ENCODE measurements at regions not wholly inside any gene's neighbourhood (a gene's known extent, or its start where the extent isn't known, plus 50 kb on each side); places are given as distances from the start of the nearest gene placed in this dataset.

DNA sequence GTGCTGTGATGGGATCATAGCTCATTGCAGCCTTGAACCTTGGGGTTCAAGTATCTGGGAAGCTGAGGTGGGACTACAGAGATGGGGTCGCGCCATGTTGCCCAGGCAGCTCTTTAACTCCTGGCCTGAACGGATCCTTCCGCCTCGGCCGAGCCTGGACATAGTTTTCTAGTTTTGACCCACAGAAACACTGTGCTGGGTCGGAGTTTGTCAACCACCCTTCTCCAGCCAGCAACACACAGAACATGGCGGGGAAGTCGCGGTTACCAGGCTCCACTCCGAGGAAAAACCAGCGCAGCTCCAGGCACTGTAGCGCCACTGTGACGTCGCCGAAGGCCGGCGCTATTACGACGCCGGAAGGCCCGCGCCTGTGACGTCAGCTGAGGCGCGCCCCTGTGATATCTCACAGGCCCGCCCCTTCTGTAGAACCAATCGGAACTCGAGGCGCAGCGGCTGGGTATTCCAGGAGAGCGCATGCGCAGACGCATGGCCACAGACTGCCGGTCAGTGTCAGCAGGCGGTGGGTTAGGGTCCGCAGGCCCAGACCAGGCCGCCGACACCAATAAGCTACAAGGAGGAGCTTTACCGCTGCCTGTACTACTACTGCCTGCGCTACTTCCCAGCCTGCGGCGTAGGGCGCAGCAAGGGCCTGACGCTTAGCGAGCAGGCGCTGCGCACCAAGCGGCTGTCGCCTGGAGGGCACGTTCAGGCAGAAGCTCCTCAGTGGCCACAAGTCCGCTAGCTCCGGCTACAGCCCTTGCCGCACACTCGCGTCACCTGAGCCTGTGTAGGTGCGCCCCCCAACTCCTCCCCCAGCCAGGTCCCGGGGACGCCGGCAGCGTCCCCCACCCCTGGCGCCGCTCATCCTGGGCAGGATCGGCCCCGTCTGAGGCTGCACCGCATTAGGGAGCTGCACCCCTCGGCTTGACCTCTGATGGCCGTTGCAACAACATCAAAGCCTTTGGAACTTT is 135.2 kb upstream of the KCTD7 start:
- H3K4me3 ChIP-seq (ENCODE audit: low read depth, low read length) = peak overlapping the region; percentile 86
- peak; percentile 70 for TF ChIP-seq MYC (IDR thresholded peaks at IDR 0.05; ENCODE audit: low read depth, low read length)
- TF ChIP-seq POLR2A (IDR thresholded peaks at IDR 0.05; ENCODE audit: extremely low read depth, insufficient read length) = peak; percentile 98
- TF ChIP-seq CTCF (IDR thresholded peaks at IDR 0.05; ENCODE audit: low read depth, low read length) = no peak
- TF ChIP-seq MAX (IDR thresholded peaks at IDR 0.05; ENCODE audit: low read depth, low read length) = peak; percentile 76
- DNase-seq (ENCODE audit: low read depth) = peak; percentile 99

DNA sequence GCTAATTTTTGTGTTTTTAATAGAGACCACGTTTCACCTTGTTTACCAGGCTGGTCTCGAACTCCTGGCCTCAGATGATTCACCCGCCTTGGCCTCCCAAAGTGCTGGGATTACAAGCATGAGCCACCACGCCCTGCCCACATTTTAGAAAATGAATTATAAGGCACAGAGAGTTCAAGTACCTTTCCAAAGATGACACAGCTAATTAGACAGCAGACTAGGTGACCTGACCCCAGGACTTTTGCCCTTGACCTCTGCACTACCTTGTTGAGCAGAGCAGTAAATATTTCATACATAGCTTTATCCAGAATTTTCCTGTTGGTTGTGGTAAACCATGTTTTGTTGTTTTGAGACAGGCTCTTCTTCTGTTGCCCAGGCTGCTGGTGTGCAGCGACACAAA is 131.3 kb upstream of the KCTD7 start:
- no peak for DNase-seq (ENCODE audit: low read depth)
- H3K4me3 ChIP-seq (ENCODE audit: low read depth, low read length) = no peak overlapping the region
- TF ChIP-seq CTCF (IDR thresholded peaks at IDR 0.05; ENCODE audit: low read depth, low read length) (no peak), MYC (IDR thresholded peaks at IDR 0.05; ENCODE audit: low read depth, low read length) (no peak), POLR2A (IDR thresholded peaks at IDR 0.05; ENCODE audit: extremely low read depth, insufficient read length) (no peak), MAX (IDR thresholded peaks at IDR 0.05; ENCODE audit: low read depth, low read length) (no peak)

DNA sequence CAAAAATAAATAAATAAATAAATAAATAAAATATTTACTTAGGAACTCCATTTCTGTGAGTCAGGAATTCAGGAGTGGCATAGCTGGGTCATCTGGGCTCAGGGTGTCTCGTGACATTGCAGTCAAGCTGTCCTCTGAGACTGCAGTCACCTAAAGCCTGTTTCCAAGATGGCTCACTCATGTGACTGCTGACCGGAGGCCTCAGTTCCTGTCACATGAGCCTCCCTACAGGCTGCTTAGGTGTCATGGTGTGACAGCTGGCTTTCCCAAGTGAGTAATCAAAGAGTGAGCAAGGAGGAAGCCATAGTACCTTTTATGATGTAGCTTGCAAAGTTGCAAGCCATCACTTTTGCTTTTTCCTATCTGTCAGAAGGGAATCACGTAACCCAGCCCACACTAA is 128.6 kb upstream of the KCTD7 start:
- H3K4me3 ChIP-seq (ENCODE audit: low read depth, low read length) = no peak overlapping the region
- TF ChIP-seq CTCF (IDR thresholded peaks at IDR 0.05; ENCODE audit: low read depth, low read length) (no peak), MYC (IDR thresholded peaks at IDR 0.05; ENCODE audit: low read depth, low read length) (no peak), POLR2A (IDR thresholded peaks at IDR 0.05; ENCODE audit: extremely low read depth, insufficient read length) (no peak), MAX (IDR thresholded peaks at IDR 0.05; ENCODE audit: low read depth, low read length) (no peak)
- DNase-seq (ENCODE audit: low read depth) = no peak

DNA sequence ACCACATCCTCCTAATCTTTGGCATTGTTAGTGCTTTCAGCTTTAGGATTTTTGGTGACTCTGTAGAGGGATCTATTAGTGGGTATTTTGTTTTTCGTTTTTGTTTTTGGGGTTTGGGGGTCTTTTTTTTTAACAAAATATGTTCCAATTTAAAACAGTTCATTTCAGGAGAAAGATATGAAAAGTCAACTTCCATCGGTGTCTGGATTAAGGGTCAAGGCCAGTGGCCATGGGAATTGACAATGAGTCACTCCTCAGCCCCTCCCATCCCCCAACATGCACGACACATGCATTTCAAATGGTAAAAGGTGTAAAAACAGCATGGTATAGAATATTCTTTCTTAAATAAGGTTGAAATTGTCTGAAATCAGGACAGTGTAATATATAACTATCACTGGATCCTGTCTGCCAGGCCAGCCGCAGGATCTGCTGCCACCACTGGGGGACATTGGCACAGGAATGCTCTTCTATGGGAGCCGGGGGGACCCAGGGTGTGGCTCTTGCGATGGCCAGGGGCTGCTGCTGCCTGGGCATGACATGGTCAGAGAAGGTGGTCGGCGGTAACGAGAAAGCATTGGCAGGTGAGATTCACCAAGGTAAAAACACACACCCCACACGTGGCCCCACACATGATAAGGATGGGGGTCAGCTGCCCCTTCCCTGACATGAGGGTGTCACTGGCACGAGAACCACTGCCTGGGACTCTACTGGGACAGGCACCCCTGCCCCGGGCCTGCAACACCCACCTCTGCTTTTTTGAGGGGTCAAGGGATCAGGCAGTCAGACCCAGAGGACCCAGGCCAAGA is 126.2 kb upstream of the KCTD7 start:
- TF ChIP-seq POLR2A (IDR thresholded peaks at IDR 0.05; ENCODE audit: extremely low read depth, insufficient read length) = no peak
- TF ChIP-seq MYC (IDR thresholded peaks at IDR 0.05; ENCODE audit: low read depth, low read length) = no peak
- peak; percentile 19 for TF ChIP-seq CTCF (IDR thresholded peaks at IDR 0.05; ENCODE audit: low read depth, low read length)
- DNase-seq (ENCODE audit: low read depth) = no peak
- no peak overlapping the region for H3K4me3 ChIP-seq (ENCODE audit: low read depth, low read length)

- TF ChIP-seq MAX (IDR thresholded peaks at IDR 0.05; ENCODE audit: low read depth, low read length) = no peak
- TF ChIP-seq POLR2A (IDR thresholded peaks at IDR 0.05; ENCODE audit: extremely low read depth, insufficient read length) = no peak
- no peak for TF ChIP-seq CTCF (IDR thresholded peaks at IDR 0.05; ENCODE audit: low read depth, low read length)
- TF ChIP-seq MYC (IDR thresholded peaks at IDR 0.05; ENCODE audit: low read depth, low read length) = no peak
- no peak for DNase-seq (ENCODE audit: low read depth)
Measured at GRCh38 chr7:66503036-66503370, 125.7 kb upstream of the KCTD7 start.

More at GRCh38 chr7:66503036-66503370, 125.7 kb upstream of the KCTD7 start:
- no peak overlapping the region for H3K4me3 ChIP-seq (ENCODE audit: low read depth, low read length)
